ENCODE measurements at regions not wholly inside any gene's neighbourhood (a gene's known extent, or its start where the extent isn't known, plus 50 kb on each side); places are given as distances from the start of the nearest gene placed in this dataset.

DNA sequence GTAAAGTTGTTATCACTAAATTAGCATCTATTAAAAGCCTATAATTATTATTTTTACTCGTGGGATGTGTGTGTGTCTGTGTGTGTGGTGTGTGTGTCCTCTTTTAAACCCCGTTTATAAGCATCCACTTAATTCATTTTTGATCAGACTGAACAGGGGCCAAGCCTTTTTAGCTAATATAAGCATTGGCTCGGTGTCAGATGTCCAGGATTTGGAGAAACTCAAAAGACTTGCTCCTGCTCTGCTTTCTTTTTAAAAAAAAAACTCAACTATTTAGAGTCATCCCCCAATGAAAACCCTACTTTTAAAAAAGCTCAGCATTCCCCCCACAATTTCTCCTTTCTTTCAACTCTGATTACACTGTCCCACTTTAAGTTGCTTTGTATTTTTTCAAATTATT lies 459.3 kb upstream of the MAF start:
- TF ChIP-seq, protein P1, sequence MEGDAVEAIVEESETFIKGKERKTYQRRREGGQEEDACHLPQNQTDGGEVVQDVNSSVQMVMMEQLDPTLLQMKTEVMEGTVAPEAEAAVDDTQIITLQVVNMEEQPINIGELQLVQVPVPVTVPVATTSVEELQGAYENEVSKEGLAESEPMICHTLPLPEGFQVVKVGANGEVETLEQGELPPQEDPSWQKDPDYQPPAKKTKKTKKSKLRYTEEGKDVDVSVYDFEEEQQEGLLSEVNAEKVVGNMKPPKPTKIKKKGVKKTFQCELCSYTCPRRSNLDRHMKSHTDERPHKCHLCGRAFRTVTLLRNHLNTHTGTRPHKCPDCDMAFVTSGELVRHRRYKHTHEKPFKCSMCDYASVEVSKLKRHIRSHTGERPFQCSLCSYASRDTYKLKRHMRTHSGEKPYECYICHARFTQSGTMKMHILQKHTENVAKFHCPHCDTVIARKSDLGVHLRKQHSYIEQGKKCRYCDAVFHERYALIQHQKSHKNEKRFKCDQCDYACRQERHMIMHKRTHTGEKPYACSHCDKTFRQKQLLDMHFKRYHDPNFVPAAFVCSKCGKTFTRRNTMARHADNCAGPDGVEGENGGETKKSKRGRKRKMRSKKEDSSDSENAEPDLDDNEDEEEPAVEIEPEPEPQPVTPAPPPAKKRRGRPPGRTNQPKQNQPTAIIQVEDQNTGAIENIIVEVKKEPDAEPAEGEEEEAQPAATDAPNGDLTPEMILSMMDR (conservative IDR thresholded peaks at IDR 0.05; ENCODE audit: low read depth, low read length) = no peak
- no peak for TF ChIP-seq EZH2 (IDR thresholded peaks at IDR 0.05; ENCODE audit: borderline replicate concordance, low read depth, low read length, poor library complexity, severe bottlenecking)
